H1 (cell line): ENCODE measurements at regions not wholly inside any gene's neighbourhood (a gene's known extent, or its start where the extent isn't known, plus 50 kb on each side); places are given as distances from the start of the nearest gene placed in this dataset.

Experiments
- CTCF ChIA-PET: fragments of 300-600 bp; sonication (Branson Sonifier 250); formaldehyde crosslinking; loops from one replicate; lab custom pipeline; 2021; ENCODE audit not compliant: partially characterized antibody; lab: Charles Lee
- POLR2A ChIA-PET: fragments of 300-600 bp; sonication (Branson Sonifier 250); formaldehyde crosslinking; loops from one replicate; lab custom pipeline; 2021; ENCODE audit warnings: inconsistent platforms; ENCODE audit not compliant: partially characterized antibody; lab: Charles Lee
- DNase-seq, 2 experiments: peaks; one replicate each; pipeline versions ENCODE4 v3.0.0 to v3.0.0-alpha.2; 2010 to 2022; ENCODE audit warnings: low spot score in 2 of 2, low read depth in 1 of 2, mixed read lengths in 1 of 2
- FAIRE-seq: peaks from 2 replicates; lab custom pipeline; 2011; peaks lifted over from hg19 to GRCh38; lab: Jason Lieb, UNC
- H2AFZ ChIP-seq: 2 replicates; pipeline ENCODE4 v1.8.1; 2012; ENCODE audit warnings: low read length, inconsistent platforms
- H2AK5ac ChIP-seq: 2 replicates; pipeline ENCODE4 v1.6.1; 2013; ENCODE audit warnings: low read depth, low read length
- H2BK120ac ChIP-seq: replicated peaks from 2 replicates; pipeline ENCODE3; 2013; ENCODE audit warnings: low read depth, low read length, inconsistent platforms
- H2BK12ac ChIP-seq: 2 replicates; pipeline ENCODE4 v1.6.1; 2013; ENCODE audit warnings: low read depth, low read length
- H2BK15ac ChIP-seq: 2 replicates; pipeline ENCODE4 v1.6.1; 2013; ENCODE audit warnings: low read length
- H2BK20ac ChIP-seq: 2 replicates; pipeline ENCODE4 v1.6.1; 2013; ENCODE audit warnings: low read length
- H2BK5ac ChIP-seq: 2 replicates; pipeline ENCODE4 v1.6.1; 2013; ENCODE audit warnings: low read depth, low read length
- H3K14ac ChIP-seq: 2 replicates; pipeline ENCODE4 v1.6.1; 2013; ENCODE audit warnings: inconsistent platforms; ENCODE audit not compliant: insufficient read length
- H3K18ac ChIP-seq: 2 replicates; pipeline ENCODE4 v1.6.1; 2013; ENCODE audit warnings: low read length; ENCODE audit errors: extremely low read depth
- H3K23ac ChIP-seq: 2 replicates; pipeline ENCODE4 v1.6.1; 2013; ENCODE audit warnings: inconsistent platforms; ENCODE audit not compliant: insufficient read length
- H3K23me2 ChIP-seq: 2 replicates; pipeline ENCODE4 v1.6.1; 2013; ENCODE audit warnings: low read depth, low read length
- H3K27ac ChIP-seq: 2 replicates; pipeline ENCODE4 v1.6.1; 2011; ENCODE audit warnings: low read depth, low read length, inconsistent platforms
- H3K27me3 ChIP-seq, 4 experiments: replicated peaks in 1 of 4; 1 replicate in 1 of 4; 2 replicates in 3 of 4; pipeline versions ENCODE4 v1.6.1 to v1.8.1; 2011 to 2013; ENCODE audit warnings: low read length in 3 of 4, mild to moderate bottlenecking in 3 of 4, inconsistent platforms in 2 of 4, mixed read lengths in 2 of 4, moderate library complexity in 1 of 4; ENCODE audit not compliant: control insufficient read depth in 3 of 4, insufficient read depth in 3 of 4; ENCODE audit errors: extremely low read depth in 1 of 4
- H3K36me3 ChIP-seq, 4 experiments: 2 replicates each; pipeline versions ENCODE4 v1.6.1 to v1.8.1; 2011 to 2013; ENCODE audit warnings: mild to moderate bottlenecking in 4 of 4, low read length in 3 of 4, moderate library complexity in 2 of 4, control low read depth in 1 of 4, inconsistent platforms in 1 of 4; ENCODE audit not compliant: insufficient read depth in 4 of 4, control insufficient read depth in 2 of 4
- H3K4ac ChIP-seq: replicated peaks from 2 replicates; pipeline ENCODE3; 2013; ENCODE audit warnings: low read length, low read depth, mixed read lengths, inconsistent platforms; ENCODE audit not compliant: insufficient read length
- H3K4me1 ChIP-seq, 4 experiments: replicated peaks in 1 of 4; 1 replicate in 1 of 4; 2 replicates in 3 of 4; pipeline versions ENCODE4 v1.6.1 to v1.8.1; 2011 to 2013; ENCODE audit warnings: low read length in 3 of 4, inconsistent platforms in 2 of 4, mixed read lengths in 1 of 4; ENCODE audit not compliant: insufficient read depth in 4 of 4, control insufficient read depth in 3 of 4
- H3K4me2 ChIP-seq, 2 experiments: 2 replicates each; pipeline versions ENCODE4 v1.6.1 to v1.8.1; 2011 to 2013; ENCODE audit warnings: low read depth in 2 of 2, low read length in 2 of 2, control low read depth in 1 of 2, inconsistent platforms in 1 of 2, mild to moderate bottlenecking in 1 of 2; ENCODE audit not compliant: insufficient read depth in 1 of 2
- H3K4me3 ChIP-seq, 4 experiments: fragments of 200-600, 300-600 bp in 1 of 4; sonication (generic), shearing (Covaris generic), sonication (Bioruptor Twin) in 1 of 4; 2 replicates each; pipeline versions ENCODE4 v1.5.1 to v1.8.1; 2011 to 2016; ENCODE audit warnings: low read length in 4 of 4, low read depth in 3 of 4, control low read depth in 2 of 4, inconsistent platforms in 2 of 4, mild to moderate bottlenecking in 2 of 4, mixed read lengths in 1 of 4, moderate library complexity in 1 of 4; ENCODE audit not compliant: insufficient read depth in 2 of 4; ENCODE audit errors: extremely low read depth in 1 of 4
- H3K56ac ChIP-seq: replicated peaks from 2 replicates; pipeline ENCODE3; 2013; ENCODE audit warnings: low read depth, mild to moderate bottlenecking, mixed read lengths, low read length, inconsistent platforms; ENCODE audit not compliant: insufficient read length
- H3K79me1 ChIP-seq: 2 replicates; pipeline ENCODE4 v1.6.1; 2013; ENCODE audit warnings: low read depth, low read length, control low read depth
- H3K79me2 ChIP-seq, 2 experiments: 2 replicates each; pipeline versions ENCODE4 v1.6.1 to v1.8.1; 2012 to 2013; ENCODE audit warnings: low read length in 2 of 2, mild to moderate bottlenecking in 2 of 2, inconsistent platforms in 1 of 2; ENCODE audit not compliant: insufficient read depth in 2 of 2, control insufficient read depth in 1 of 2
- H3K9ac ChIP-seq, 4 experiments: replicated peaks in 1 of 4; 1 replicate in 1 of 4; 2 replicates in 3 of 4; pipeline versions ENCODE4 v1.6.1 to v1.8.1; 2011 to 2013; ENCODE audit warnings: low read depth in 3 of 4, low read length in 3 of 4, control low read depth in 2 of 4, mild to moderate bottlenecking in 2 of 4, moderate library complexity in 2 of 4, inconsistent platforms in 1 of 4; ENCODE audit errors: extremely low read depth in 1 of 4
- H3K9me3 ChIP-seq, 2 experiments: 2 replicates each; pipeline versions ENCODE4 v1.6.1 to v1.8.1; 2012 to 2013; ENCODE audit warnings: mild to moderate bottlenecking in 2 of 2, moderate library complexity in 2 of 2, control low read depth in 1 of 2, inconsistent platforms in 1 of 2, low read depth in 1 of 2, low read length in 1 of 2, mixed read lengths in 1 of 2; ENCODE audit not compliant: insufficient read depth in 2 of 2
- H4K20me1 ChIP-seq, 2 experiments: replicated peaks in 1 of 2; 2 replicates each; pipeline versions ENCODE3 to v1.8.1; 2011 to 2013; ENCODE audit warnings: inconsistent platforms in 2 of 2, low read length in 2 of 2, mild to moderate bottlenecking in 1 of 2; ENCODE audit not compliant: insufficient read depth in 2 of 2, control insufficient read depth in 1 of 2
- H4K5ac ChIP-seq: 2 replicates; pipeline ENCODE4 v1.6.1; 2013; ENCODE audit warnings: low read length, low read depth, mixed read lengths, inconsistent platforms; ENCODE audit not compliant: insufficient read length
- H4K8ac ChIP-seq: 2 replicates; pipeline ENCODE4 v1.8.0; 2013; ENCODE audit warnings: mild to moderate bottlenecking, moderate library complexity, low read length, inconsistent platforms; ENCODE audit not compliant: insufficient read depth; ENCODE audit errors: extremely low read depth
- H4K91ac ChIP-seq: replicated peaks from 2 replicates; pipeline ENCODE3; 2013; ENCODE audit warnings: low read length, mixed read lengths, inconsistent platforms; ENCODE audit not compliant: insufficient read length
- TAF7 ChIP-seq: optimal IDR thresholded peaks from 2 replicates; pipeline ENCODE3; 2011; ENCODE audit warnings: low read depth, mild to moderate bottlenecking, inconsistent platforms, low read length, moderate library complexity, borderline replicate concordance
- WGBS, 2 experiments: shearing (Covaris generic) in 1 of 2; methylation state at CpG; one replicate each; pipeline versions ENCODE4 v1.1.6 to v1.1.7; 2013 to 2015; ENCODE audit warnings: low lambda C conversion rate in 2 of 2, mixed read lengths in 2 of 2, inconsistent platforms in 1 of 2, low coverage in 1 of 2, missing lambda C conversion rate in 1 of 2; ENCODE audit not compliant: insufficient replicate concordance in 2 of 2, insufficient coverage in 1 of 2, insufficient read length in 1 of 2; ENCODE audit errors: extremely low coverage in 1 of 2, missing lambda C conversion rate in 1 of 2; 5-methylcytosine and 5-hydroxymethylcytosine counted together
- TF ChIP-seq, protein P1 (sequence below): IDR thresholded peaks from 2 replicates; pipeline ENCODE4 v1.6.1; 2011; ENCODE audit warnings: low read length, improper control_type of control experiment
- TF ChIP-seq, protein P2 (sequence below): IDR thresholded peaks from 2 replicates; pipeline ENCODE4 v1.6.1; 2012; ENCODE audit warnings: inconsistent platforms

DNA sequence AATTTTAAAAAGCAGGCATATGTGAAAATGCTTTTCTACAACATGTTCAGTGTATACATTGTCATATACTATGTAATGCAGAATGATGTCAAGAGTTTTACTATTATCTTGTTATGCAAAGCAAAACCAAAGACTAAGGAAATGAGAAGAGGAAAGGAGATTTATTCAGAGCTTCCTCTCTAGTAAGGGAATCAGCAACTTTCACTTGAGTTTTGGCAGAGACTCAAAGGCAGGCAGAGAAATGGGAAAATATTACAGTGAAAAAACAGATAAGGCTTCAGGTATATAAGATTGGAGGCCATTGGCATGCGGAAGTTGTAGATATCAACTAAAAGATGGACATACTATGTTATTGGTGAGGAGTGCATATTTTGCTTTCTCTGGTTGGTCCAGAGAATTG lies 512.0 kb upstream of the PCDH20 start:
- H3K36me3 ChIP-seq, result no peaks in the 10 kb centered on the region
- H3K79me2 ChIP-seq, result no peaks in the 10 kb centered on the region
- H3K9me3 ChIP-seq, result no peaks in the 10 kb centered on the region
- no peak overlapping the region for H3K14ac ChIP-seq
- H4K5ac ChIP-seq, result no peak overlapping the region
- no peaks in the 10 kb centered on the region for H3K79me1 ChIP-seq
- no peak overlapping the region for H3K4me2 ChIP-seq
- 90% methylated on average over 1 of the region's 1 CpG; no CpG with 5 or more reads in 1 of the 2 experiments for WGBS, 2 experiments
- no peak overlapping the region for H2BK120ac ChIP-seq
- no peak overlapping the region for H3K4ac ChIP-seq
- no peak overlapping the region for H2BK15ac ChIP-seq
- no peak overlapping the region for H4K91ac ChIP-seq
- no peaks in the 10 kb centered on the region for H3K27me3 ChIP-seq
- H3K23me2 ChIP-seq, result no peaks in the 10 kb centered on the region
- no peak overlapping the region for H2AFZ ChIP-seq
- no peak for DNase-seq
- no peak overlapping the region for H3K9ac ChIP-seq
- H3K27ac ChIP-seq, result no peak overlapping the region
- H2AK5ac ChIP-seq, result no peak overlapping the region
- POLR2A ChIA-PET, result no interaction called here
- no peak overlapping the region for H2BK12ac ChIP-seq
- H3K56ac ChIP-seq, result no peak overlapping the region
- no peaks in the 10 kb centered on the region for H4K20me1 ChIP-seq
- H2BK20ac ChIP-seq, result no peak overlapping the region
- H2BK5ac ChIP-seq, result no peak overlapping the region
- no peaks in the 10 kb centered on the region for H3K4me1 ChIP-seq
- H3K4me3 ChIP-seq, result no peak overlapping the region
- H3K23ac ChIP-seq, result no peak overlapping the region
- H3K18ac ChIP-seq, result no peak overlapping the region
- H4K8ac ChIP-seq, result no peak overlapping the region
- TF ChIP-seq, protein P1, sequence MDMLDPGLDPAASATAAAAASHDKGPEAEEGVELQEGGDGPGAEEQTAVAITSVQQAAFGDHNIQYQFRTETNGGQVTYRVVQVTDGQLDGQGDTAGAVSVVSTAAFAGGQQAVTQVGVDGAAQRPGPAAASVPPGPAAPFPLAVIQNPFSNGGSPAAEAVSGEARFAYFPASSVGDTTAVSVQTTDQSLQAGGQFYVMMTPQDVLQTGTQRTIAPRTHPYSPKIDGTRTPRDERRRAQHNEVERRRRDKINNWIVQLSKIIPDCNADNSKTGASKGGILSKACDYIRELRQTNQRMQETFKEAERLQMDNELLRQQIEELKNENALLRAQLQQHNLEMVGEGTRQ, result no peak
- TF ChIP-seq, protein P2, sequence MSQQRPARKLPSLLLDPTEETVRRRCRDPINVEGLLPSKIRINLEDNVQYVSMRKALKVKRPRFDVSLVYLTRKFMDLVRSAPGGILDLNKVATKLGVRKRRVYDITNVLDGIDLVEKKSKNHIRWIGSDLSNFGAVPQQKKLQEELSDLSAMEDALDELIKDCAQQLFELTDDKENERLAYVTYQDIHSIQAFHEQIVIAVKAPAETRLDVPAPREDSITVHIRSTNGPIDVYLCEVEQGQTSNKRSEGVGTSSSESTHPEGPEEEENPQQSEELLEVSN, result no peak
- TF ChIP-seq TAF7, result no peak
- CTCF ChIA-PET, result interaction anchor here (1.4 kb wide), 1 partner anchor 47 kb away, joined by 5 read pairs; no protein-coding TSS in a partner anchor
- FAIRE-seq, result no peak
